GM19452 (cell line): ENCODE measurements at regions not wholly inside any gene's neighbourhood (a gene's known extent, or its start where the extent isn't known, plus 50 kb on each side); places are given as distances from the start of the nearest gene placed in this dataset.

Experiments used
- ATAC-seq: cut with Tn5 transposase; IDR thresholded peaks from one replicate; pipeline ENCODE4 v1.9.1; 2021; ENCODE audit not compliant: unreplicated experiment

GRCh38 chrX:9191392-9191791 is 157.5 kb upstream of the FAM9B start:
- ATAC-seq: no peak

DNA sequence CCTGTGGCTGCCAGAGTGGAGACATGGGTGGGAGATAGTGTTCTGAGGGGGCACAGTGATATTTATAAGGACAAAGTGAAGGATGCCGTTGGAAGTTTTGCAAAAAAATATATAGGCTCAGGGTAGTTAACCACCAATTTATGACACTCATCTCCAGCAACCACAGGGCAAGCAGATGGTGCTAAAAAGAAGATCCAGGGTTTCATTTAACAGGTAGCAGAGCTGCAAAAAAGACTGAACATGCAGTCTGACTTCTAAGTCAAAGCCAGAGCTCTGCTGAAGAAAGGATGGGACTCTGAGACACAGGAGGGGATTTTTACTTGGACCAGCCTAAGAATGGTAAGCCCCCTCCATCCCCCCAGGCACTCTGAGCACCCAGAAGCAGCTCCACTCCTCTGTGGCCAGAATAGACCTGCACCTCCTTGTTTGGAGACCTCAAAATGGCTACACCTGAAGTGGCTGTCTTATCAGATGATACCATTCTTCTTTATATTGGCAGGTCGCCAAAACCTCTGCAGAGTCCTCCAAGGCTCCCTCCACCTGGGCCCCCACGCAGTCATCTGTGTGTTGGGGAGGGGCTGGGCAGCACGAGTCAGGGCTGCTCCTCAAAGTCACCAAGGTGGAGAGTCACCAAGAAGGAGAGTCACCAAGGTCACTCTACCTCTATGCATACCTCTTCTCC is 161.4 kb upstream of the FAM9B start:
- ATAC-seq: no peak

GRCh38 chrX:9196961-9197640 is 163.2 kb upstream of the FAM9B start:
- no peak for ATAC-seq

GRCh38 chrX:9204560-9204959 is 170.6 kb upstream of the FAM9B start:
- no peak for ATAC-seq

DNA sequence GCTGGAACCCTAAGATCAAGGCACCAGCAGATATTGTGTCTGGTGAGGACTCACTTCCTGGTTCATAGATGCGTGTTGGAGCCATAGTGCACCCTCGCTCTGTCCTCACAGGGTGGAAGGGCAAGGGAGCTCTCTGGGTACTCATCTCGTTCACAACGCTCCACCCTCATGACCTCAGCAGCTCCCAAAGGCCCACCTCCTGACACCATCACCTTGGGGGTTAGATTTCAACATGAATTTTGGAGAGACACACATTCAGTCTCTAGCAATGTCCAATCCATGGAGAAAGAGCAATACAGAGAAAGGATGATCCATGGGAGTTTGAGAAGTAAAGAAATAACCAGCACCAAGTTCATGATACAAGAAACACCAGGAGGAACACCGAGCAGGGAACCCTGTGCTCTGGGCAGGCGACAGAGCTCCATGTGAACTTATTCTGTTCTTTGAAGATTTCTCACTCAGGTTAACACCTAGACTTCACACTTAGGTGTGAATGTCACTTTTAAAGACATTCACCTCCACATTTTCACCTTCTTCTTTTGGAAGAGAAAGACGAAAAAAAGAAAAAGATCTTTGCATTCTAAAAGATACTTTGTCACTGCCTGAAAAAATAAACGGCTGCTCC is 171.8 kb upstream of the FAM9B start:
- ATAC-seq: no peak

DNA sequence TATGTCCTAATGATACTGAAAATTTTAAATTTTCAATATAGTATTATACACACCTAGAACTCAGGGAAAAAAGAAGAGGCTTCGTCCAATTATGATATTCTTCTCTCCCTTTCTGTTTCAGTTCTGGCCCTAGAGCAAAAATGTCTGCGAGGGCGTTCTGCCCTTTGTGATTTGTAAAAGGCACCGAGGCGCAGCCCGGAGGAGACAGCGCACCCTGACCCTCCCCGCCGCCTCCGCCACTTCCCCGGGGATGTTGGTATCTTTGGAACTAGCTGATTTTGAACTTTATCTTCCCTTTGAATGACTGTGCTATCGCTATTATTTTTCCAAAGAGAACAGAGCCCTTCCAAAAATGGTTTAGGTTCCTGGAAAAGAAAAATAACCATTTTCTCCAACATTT is 173.2 kb upstream of the FAM9B start:
- no peak for ATAC-seq

DNA sequence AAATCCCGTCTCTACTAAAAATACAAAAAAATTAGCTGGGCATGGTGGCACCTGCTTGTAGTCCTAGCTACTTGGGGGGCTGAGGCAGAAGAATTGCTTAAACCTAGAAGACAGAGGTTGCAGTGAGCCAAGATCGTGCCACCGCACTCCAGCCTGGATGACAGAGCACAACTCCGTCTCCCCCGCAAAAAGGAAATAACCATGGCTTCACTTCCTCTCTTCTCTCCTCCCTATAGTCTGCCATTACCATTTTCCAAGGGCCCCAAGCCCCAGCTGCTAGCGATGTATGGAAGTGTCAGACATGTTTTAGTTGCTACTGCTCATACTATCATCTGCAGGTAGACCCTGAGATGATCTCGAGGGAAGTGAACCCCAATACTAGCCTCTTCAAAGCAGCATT is 177.3 kb upstream of the FAM9B start:
- ATAC-seq: no peak

- ATAC-seq: no peak
Measured at GRCh38 chrX:9221781-9222180, 187.9 kb upstream of the FAM9B start.

- no peak for ATAC-seq
Measured at GRCh38 chrX:9222299-9222698, 188.4 kb upstream of the FAM9B start.

DNA sequence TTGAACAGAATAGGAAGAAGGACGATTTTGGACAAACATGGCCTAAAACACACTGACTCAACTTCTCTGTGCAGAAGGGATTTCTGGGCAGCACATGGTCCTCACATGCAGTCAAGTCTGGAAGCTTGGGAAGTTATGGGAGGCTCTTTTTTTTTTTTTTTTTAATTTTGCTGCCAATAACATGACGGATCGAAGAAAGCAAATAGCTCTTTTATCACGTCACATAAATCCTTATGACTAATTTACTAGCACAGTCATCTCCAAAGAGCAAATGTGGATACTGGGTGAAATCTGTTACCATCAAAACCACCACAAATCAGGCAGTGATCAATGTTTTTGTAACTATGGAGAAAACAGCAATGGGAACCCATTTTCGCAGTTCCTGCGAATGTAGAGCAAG is 193.3 kb upstream of the FAM9B start:
- ATAC-seq: no peak

DNA sequence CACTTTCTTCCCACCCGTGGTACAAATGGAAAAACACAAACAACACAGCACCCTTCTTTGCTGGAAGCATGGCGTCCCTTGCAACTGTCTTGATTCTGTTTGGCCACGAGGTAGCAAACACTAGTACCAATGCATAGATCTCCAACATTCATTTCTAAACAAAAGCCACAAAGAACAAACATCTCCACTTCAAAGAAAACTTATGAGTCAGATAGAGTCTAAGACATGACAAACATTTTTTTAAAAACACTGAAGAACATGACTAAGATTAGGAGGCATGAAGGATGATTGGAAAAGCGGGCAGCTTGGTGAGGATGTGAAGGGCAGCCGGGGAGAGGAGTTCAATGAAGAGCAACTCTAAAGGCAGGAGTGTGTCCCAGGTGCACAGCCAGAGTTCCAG is 197.6 kb upstream of the FAM9B start:
- ATAC-seq: no peak

- ATAC-seq: no peak
Measured at GRCh38 chrX:9233141-9233540, 199.2 kb upstream of the FAM9B start.

DNA sequence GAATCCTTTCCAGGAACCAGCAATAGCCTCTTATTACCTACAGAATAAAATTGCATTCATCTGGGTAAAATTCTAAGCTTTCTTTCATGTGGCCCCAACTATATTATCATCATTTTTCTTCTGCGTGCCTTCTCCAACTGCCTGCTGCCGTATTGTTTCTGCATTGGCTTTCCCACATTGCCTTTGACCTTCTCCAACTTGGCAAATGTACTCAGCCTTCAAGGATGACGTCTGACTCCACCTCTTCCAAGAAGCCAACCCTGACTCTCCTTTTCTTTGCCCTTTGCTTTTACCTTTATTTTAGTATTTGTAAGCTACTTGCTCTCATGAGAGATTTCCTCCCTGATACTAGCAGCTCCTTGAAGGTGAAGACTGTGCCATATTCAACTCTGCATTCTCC is 200.4 kb upstream of the FAM9B start:
- ATAC-seq: no peak

GRCh38 chrX:9235722-9236121 is 201.8 kb upstream of the FAM9B start:
- no peak for ATAC-seq

DNA sequence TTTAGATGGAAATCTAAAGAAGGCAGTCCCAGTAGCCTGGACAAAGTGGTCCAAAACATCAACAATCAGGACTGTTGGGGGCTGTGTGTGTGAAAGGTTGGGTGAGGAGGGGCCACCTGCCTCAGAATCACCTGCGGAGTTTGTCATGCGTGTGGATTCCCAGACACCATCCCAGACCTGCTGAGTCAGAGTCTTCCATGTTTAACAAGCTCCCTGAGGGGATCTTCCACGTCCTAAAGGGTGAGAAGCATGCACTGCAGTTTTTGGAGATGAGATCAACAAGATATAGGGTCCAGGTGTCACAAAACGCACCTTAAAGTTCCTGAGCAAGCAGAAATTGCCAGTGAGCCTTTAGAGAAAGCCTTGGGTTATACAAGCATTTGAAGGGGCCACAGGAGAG is 207.0 kb upstream of the FAM9B start:
- ATAC-seq: no peak

DNA sequence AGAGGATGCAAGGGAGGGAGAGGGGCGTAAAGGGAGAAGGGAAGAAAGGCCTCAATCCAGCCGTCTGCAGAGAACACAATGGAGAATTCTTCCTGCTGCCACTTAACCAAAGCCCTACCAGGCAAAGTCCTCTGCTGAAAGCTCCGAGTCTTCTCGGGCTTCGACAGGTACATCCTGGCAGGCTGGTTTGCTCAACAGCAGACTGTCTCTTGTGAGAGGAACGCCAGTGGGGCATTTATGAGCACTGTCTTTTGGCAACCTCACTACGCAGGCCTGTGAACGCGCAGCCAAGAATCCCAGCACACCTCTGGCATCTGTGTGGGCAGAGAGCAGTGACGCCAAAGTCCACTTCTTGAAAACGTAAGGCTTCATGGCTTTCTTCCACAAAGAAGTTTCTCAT is 207.5 kb upstream of the FAM9B start:
- ATAC-seq: no peak

GRCh38 chrX:9249051-9249846 is 215.3 kb upstream of the FAM9B start:
- ATAC-seq: no peak

GRCh38 chrX:9252182-9252581 is 212.7 kb upstream of the TBL1X start:
- ATAC-seq: no peak

DNA sequence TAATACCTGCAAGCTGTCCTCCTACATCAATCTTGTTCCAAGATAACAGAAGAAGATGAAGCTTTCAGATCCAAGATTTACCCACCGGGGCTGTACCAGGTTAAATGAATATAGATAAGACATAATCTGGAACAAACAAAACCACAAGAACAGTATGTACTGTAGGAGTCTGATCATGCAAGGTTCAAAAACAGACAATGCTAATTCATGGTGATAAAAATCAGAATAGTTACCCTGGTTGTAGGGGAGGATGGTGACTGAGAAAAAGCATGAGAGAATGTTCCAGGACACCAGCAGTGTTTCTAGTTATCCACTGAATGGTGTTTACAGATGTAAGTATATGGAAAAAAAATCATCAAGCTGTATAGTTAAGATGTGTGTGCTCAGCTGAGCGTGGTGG is 211.6 kb upstream of the TBL1X start:
- no peak for ATAC-seq

GRCh38 chrX:9257718-9258420 is 207.0 kb upstream of the TBL1X start:
- ATAC-seq: no peak
